OCI-LY1 (cell line): ENCODE measurements at regions not wholly inside any gene's neighbourhood (a gene's known extent, or its start where the extent isn't known, plus 50 kb on each side); places are given as distances from the start of the nearest gene placed in this dataset.

ENCODE experiments used
- H2AFZ ChIP-seq: fragments of 200-600 bp; sonication (generic), shearing (Covaris generic); 2 replicates; pipeline ENCODE4 v1.6.0; 2014; ENCODE audit warnings: antibody characterized with exemption, mild to moderate bottlenecking, low read length
- H3F3A ChIP-seq: fragments of 200-600 bp; sonication (generic), shearing (Covaris generic); 2 replicates; pipeline ENCODE4 v1.6.0; 2014; ENCODE audit warnings: mild to moderate bottlenecking, antibody characterized with exemption, low read length, moderate library complexity; ENCODE audit not compliant: insufficient read depth
- H3K27ac ChIP-seq: fragments of 200-600 bp; sonication (generic); 2 replicates; pipeline ENCODE4 v1.5.1; 2014; ENCODE audit warnings: low read length, mixed run types, mild to moderate bottlenecking, low read depth; ENCODE audit not compliant: poor library complexity, severe bottlenecking
- H3K27me3 ChIP-seq: fragments of 200-600 bp; sonication (generic); 2 replicates; pipeline ENCODE4 v1.6.0; 2014; ENCODE audit warnings: antibody characterized with exemption, mild to moderate bottlenecking, low read length, moderate library complexity; ENCODE audit not compliant: insufficient read depth
- H3K36me3 ChIP-seq: fragments of 200-600 bp; sonication (generic); 2 replicates; pipeline ENCODE4 v1.6.1; 2014; ENCODE audit warnings: mild to moderate bottlenecking, antibody characterized with exemption, low read length, moderate library complexity, mixed read lengths; ENCODE audit not compliant: insufficient read depth
- H3K4me1 ChIP-seq: fragments of 200-600 bp; sonication (generic); 2 replicates; pipeline ENCODE4 v1.5.1; 2014; ENCODE audit warnings: mild to moderate bottlenecking, low read length, moderate library complexity; ENCODE audit not compliant: insufficient read depth, severe bottlenecking
- H3K4me2 ChIP-seq: fragments of 200-600 bp; sonication (generic), shearing (Covaris generic); 2 replicates; pipeline ENCODE4 v1.6.1; 2014; ENCODE audit warnings: low read length
- H3K4me3 ChIP-seq: fragments of 200-600 bp; sonication (generic); 2 replicates; pipeline ENCODE4 v1.5.1; 2014; ENCODE audit warnings: low read length, low read depth, mild to moderate bottlenecking, mixed read lengths; ENCODE audit not compliant: poor library complexity, severe bottlenecking
- H3K79me2 ChIP-seq: fragments of 200-600 bp; shearing (Covaris generic); 2 replicates; pipeline ENCODE4 v1.6.1; 2016; ENCODE audit warnings: mixed run types, low read length, mixed read lengths; ENCODE audit not compliant: insufficient read depth
- H3K9ac ChIP-seq: fragments of 200-600 bp; sonication (generic), shearing (Covaris generic); 2 replicates; pipeline ENCODE4 v1.6.1; 2014; ENCODE audit warnings: mild to moderate bottlenecking, low read length, mixed read lengths
- H3K9me2 ChIP-seq: fragments of 200-600 bp; sonication (generic), shearing (Covaris generic); 2 replicates; pipeline ENCODE4 v1.6.1; 2014; ENCODE audit warnings: low read depth, mild to moderate bottlenecking, low read length, mixed read lengths
- H3K9me3 ChIP-seq: fragments of 200-600 bp; shearing (Covaris generic); 2 replicates; pipeline ENCODE4 v1.6.1; 2014; ENCODE audit warnings: low read length, mixed read lengths
- H4K20me1 ChIP-seq: fragments of 200-600 bp; sonication (generic), shearing (Covaris generic); 2 replicates; pipeline ENCODE4 v1.6.0; 2016; ENCODE audit warnings: mild to moderate bottlenecking, low read length; ENCODE audit not compliant: insufficient read depth
- EZH2 ChIP-seq: fragments of 200-600 bp; sonication (generic), shearing (Covaris generic); IDR thresholded peaks from 2 replicates; pipeline ENCODE4 v1.8.0; 2017; ENCODE audit warnings: borderline replicate concordance, mixed run types, mild to moderate bottlenecking, antibody characterized with exemption, low read length, moderate library complexity, mixed read lengths
- TF ChIP-seq, protein P1 (sequence below): fragments of 200-600 bp; sonication (generic), shearing (Covaris generic); IDR thresholded peaks from 2 replicates; pipeline ENCODE4 v1.5.1; 2017; ENCODE audit warnings: mild to moderate bottlenecking, antibody characterized with exemption, low read length, moderate library complexity, mixed read lengths

DNA sequence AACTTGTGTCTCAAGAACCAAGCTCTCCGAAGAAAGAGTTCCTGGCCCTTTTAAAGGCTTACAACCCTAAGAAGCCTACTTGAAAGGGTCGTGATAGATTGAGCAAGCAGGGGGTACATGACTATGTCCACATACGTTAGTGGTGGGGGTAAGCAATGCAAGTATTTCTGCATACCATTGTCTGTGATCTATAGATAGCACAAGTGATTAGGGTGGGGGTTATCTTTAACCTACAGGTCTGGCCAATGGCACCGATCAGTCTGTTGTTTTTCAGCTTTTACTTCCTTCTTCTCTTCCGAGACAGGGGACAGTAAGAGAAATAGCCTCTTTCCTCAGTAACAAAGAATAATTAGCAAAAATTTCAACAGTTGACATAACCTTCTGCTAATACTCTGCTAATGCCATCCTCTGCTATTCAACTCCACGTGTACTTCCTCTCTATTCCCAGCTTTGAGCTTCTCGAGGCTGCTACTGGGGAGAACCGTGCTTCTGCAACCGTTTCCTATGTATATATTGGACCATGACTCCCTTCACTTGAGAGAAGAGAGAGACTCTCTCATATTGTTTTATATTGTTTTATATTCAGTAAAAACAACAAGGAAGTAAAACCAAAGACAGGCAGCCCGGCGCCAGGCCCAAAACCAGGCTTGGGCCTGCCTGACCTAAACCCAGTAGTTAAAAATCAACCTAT is 727.7 kb upstream of the NCAM2 start:
- no peaks in the 10 kb centered on the region for H3K79me2 ChIP-seq
- H3K27me3 ChIP-seq, result no peaks in the 10 kb centered on the region
- no peak overlapping the region for H3K27ac ChIP-seq
- H3F3A ChIP-seq, result no peaks in the 10 kb centered on the region
- H3K9me3 ChIP-seq, result no peaks in the 10 kb centered on the region
- H3K9me2 ChIP-seq, result no peaks in the 10 kb centered on the region
- H3K36me3 ChIP-seq, result no peaks in the 10 kb centered on the region
- no peak overlapping the region for H3K9ac ChIP-seq
- H4K20me1 ChIP-seq, result no peaks in the 10 kb centered on the region
- H3K4me1 ChIP-seq, result no peaks in the 10 kb centered on the region
- H3K4me3 ChIP-seq, result no peak overlapping the region
- TF ChIP-seq, protein P1, sequence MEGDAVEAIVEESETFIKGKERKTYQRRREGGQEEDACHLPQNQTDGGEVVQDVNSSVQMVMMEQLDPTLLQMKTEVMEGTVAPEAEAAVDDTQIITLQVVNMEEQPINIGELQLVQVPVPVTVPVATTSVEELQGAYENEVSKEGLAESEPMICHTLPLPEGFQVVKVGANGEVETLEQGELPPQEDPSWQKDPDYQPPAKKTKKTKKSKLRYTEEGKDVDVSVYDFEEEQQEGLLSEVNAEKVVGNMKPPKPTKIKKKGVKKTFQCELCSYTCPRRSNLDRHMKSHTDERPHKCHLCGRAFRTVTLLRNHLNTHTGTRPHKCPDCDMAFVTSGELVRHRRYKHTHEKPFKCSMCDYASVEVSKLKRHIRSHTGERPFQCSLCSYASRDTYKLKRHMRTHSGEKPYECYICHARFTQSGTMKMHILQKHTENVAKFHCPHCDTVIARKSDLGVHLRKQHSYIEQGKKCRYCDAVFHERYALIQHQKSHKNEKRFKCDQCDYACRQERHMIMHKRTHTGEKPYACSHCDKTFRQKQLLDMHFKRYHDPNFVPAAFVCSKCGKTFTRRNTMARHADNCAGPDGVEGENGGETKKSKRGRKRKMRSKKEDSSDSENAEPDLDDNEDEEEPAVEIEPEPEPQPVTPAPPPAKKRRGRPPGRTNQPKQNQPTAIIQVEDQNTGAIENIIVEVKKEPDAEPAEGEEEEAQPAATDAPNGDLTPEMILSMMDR, result no peak
- TF ChIP-seq EZH2, result no peak
- no peak overlapping the region for H2AFZ ChIP-seq
- no peak overlapping the region for H3K4me2 ChIP-seq

GRCh38 chr21:20272791-20273362 is 725.3 kb upstream of the NCAM2 start:
- Histone ChIP-seq H3K9me3 (no peaks in the 10 kb centered on the region), H3K79me2 (no peaks in the 10 kb centered on the region), H4K20me1 (no peaks in the 10 kb centered on the region), H3K27me3 (no peaks in the 10 kb centered on the region), H3K4me3 (no peak overlapping the region), H3K9ac (no peak overlapping the region), H3K9me2 (no peaks in the 10 kb centered on the region), H3K36me3 (no peaks in the 10 kb centered on the region), H3F3A (no peaks in the 10 kb centered on the region), H3K4me1 (no peaks in the 10 kb centered on the region), H2AFZ (no peak overlapping the region), H3K27ac (no peak overlapping the region), H3K4me2 (no peak overlapping the region)
- TF ChIP-seq EZH2, result no peak
- TF ChIP-seq, protein P1, result no peak

DNA sequence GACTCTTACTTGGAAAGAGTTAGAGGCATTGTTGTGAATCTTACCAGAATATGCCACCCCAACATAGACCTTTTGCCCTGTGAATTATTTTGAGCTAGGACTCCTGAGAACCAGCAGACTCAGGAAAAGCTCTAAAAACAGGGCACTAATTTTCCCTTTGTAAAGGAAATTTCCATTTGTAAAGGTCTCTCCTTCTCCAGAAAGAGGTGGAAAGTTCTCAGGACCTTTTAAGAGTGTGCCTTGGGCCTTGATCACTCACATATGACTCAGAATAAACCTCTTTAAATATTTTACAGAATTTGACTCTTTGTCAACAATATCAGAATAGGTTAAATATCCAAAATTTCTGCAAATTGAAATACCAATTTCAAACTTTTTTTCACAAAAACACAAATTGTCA is 721.8 kb upstream of the NCAM2 start:
- Histone ChIP-seq H3K9me2 (no peaks in the 10 kb centered on the region), H3K4me3 (no peak overlapping the region), H3K4me2 (no peak overlapping the region), H3K9ac (no peak overlapping the region), H3K9me3 (no peaks in the 10 kb centered on the region), H3K4me1 (no peaks in the 10 kb centered on the region), H2AFZ (no peak overlapping the region), H3K27me3 (no peaks in the 10 kb centered on the region), H4K20me1 (no peaks in the 10 kb centered on the region), H3K79me2 (no peaks in the 10 kb centered on the region), H3F3A (no peaks in the 10 kb centered on the region), H3K36me3 (no peaks in the 10 kb centered on the region), H3K27ac (no peak overlapping the region)
- no peak for TF ChIP-seq EZH2
- TF ChIP-seq, protein P1, result no peak
